Naive thymus-derived CD8-positive, alpha-beta T cell (primary cell): ENCODE measurements at regions not wholly inside any gene's neighbourhood (a gene's known extent, or its start where the extent isn't known, plus 50 kb on each side); places are given as distances from the start of the nearest gene placed in this dataset.
"Not testable (repeated sequence)": the region's sequence is repeated elsewhere in the genome, so short reads cannot be mapped to it uniquely, and the experiment has no call there.

Experiments used
- ATAC-seq, 2 donors: fragments of 150-1000 bp; cut with Tn5 transposase in 1 of 2; sonication (Bioruptor Pico), chemical (Tn5 transposase) in 1 of 2; 1 replicate in 1 of 2; 2 replicates in 1 of 2; pipeline ENCODE4 v1.10.0; 2021; ENCODE audit warnings: mild to moderate bottlenecking in 2 of 2, moderate library complexity in 2 of 2
- POLR2A ChIA-PET: fragments of 350-600 bp; sonication (Branson Sonifier 250); formaldehyde crosslinking; loops from one replicate; lab custom pipeline; 2021; ENCODE audit warnings: antibody characterized with exemption; lab: Charles Lee
- DNase-seq, 10 donors: peaks; one replicate each; pipeline versions ENCODE4 v3.0.0 to v3.0.0-alpha.2; 2020 to 2022
- H3K27ac Mint-ChIP-seq, 10 donors: one replicate each; pipeline ENCODE4 v1.8.0; 2020 to 2022; ENCODE audit warnings: mild to moderate bottlenecking in 10 of 10, mixed read lengths in 10 of 10, moderate library complexity in 4 of 10, inconsistent platforms in 1 of 10
- H3K27me3 Mint-ChIP-seq, 5 donors: one replicate each; pipeline ENCODE4 v1.8.0; 2021 to 2022; ENCODE audit warnings: mixed read lengths in 5 of 5
- H3K36me3 Mint-ChIP-seq, 3 donors: one replicate each; pipeline ENCODE4 v1.8.0; 2020 to 2022; ENCODE audit warnings: mixed read lengths in 3 of 3, mild to moderate bottlenecking in 2 of 3, inconsistent platforms in 1 of 3
- H3K4me1 Mint-ChIP-seq, 4 donors: one replicate each; pipeline ENCODE4 v1.8.0; 2021 to 2022; ENCODE audit warnings: mixed read lengths in 4 of 4
- H3K4me3 Mint-ChIP-seq, 10 donors: one replicate each; pipeline ENCODE4 v1.8.0; 2020 to 2022; ENCODE audit warnings: mild to moderate bottlenecking in 10 of 10, mixed read lengths in 10 of 10, moderate library complexity in 6 of 10, inconsistent platforms in 1 of 10
- H3K9me3 Mint-ChIP-seq, 9 donors: one replicate each; pipeline ENCODE4 v1.8.0; 2020 to 2022; ENCODE audit warnings: mixed read lengths in 9 of 9, mild to moderate bottlenecking in 3 of 9, inconsistent platforms in 1 of 9, moderate library complexity in 1 of 9

- Mint-ChIP-seq H3K36me3 (peaks cover 0 to 7% (median 0%) of the 10 kb centered on the region in 3 donors), H3K27ac (no peak overlapping the region), H3K27me3 (peaks cover 35 to 71% (median 57%) of the 10 kb centered on the region in 5 donors), H3K4me1 (no peaks in the 10 kb centered on the region), H3K4me3 (no peak overlapping the region), H3K9me3 (peaks cover 0 to 21% (median 4%) of the 10 kb centered on the region in 9 donors)
- ATAC-seq: no peak
- DNase-seq: no peak
- POLR2A ChIA-PET: no interaction called here
These were observed 111.5 kb upstream of the ETV3 start for GRCh38 chr1:157249739-157250138.

GRCh38 chr1:157249326-157249725, 111.1 kb upstream of the ETV3 start:
- DNase-seq: no peak
- no peak for ATAC-seq
- POLR2A ChIA-PET: no interaction called here
- H3K9me3 Mint-ChIP-seq: peaks cover 0 to 23% (median 4%) of the 10 kb centered on the region in 9 donors
- no peaks in the 10 kb centered on the region for H3K4me1 Mint-ChIP-seq
- H3K27ac Mint-ChIP-seq: no peak overlapping the region
- H3K4me3 Mint-ChIP-seq: no peak overlapping the region
- H3K27me3 Mint-ChIP-seq: peaks cover 38 to 75% (median 60%) of the 10 kb centered on the region in 5 donors
- peaks cover 0 to 11% (median 0%) of the 10 kb centered on the region in 3 donors for H3K36me3 Mint-ChIP-seq

GRCh38 chr1:157247764-157248049, 109.5 kb upstream of the ETV3 start:
- ATAC-seq, H3K36me3 Mint-ChIP-seq, DNase-seq, H3K27ac Mint-ChIP-seq, H3K4me1 Mint-ChIP-seq, H3K4me3 Mint-ChIP-seq, POLR2A ChIA-PET: not testable (repeated sequence)
- H3K27me3 Mint-ChIP-seq: peaks cover 33 to 62% (median 51%) of the 10 kb centered on the region in 5 donors
- H3K9me3 Mint-ChIP-seq: peaks cover 0 to 20% (median 2%) of the 10 kb centered on the region in 9 donors

GRCh38 chr1:157247005-157247763, 109.0 kb upstream of the ETV3 start:
- no peak for ATAC-seq
- Mint-ChIP-seq H3K36me3 (peaks cover 0 to 4% (median 0%) of the 10 kb centered on the region in 3 donors), H3K4me1 (no peaks in the 10 kb centered on the region), H3K9me3 (peaks cover 0 to 20% (median 2%) of the 10 kb centered on the region in 9 donors), H3K4me3 (no peak overlapping the region), H3K27me3 (peaks cover 30 to 57% (median 47%) of the 10 kb centered on the region in 5 donors), H3K27ac (no peak overlapping the region)
- POLR2A ChIA-PET: no interaction called here
- no peak for DNase-seq

- POLR2A ChIA-PET: no interaction called here
- ATAC-seq: no peak
- peaks cover 27 to 48% (median 40%) of the 10 kb centered on the region in 5 donors for H3K27me3 Mint-ChIP-seq
- H3K36me3 Mint-ChIP-seq: peaks cover 0 to 4% (median 0%) of the 10 kb centered on the region in 3 donors
- peaks cover 0 to 20% (median 2%) of the 10 kb centered on the region in 9 donors for H3K9me3 Mint-ChIP-seq
- H3K27ac Mint-ChIP-seq: no peak overlapping the region
- no peaks in the 10 kb centered on the region for H3K4me1 Mint-ChIP-seq
- no peak overlapping the region for H3K4me3 Mint-ChIP-seq
- no peak for DNase-seq
These were observed 107.6 kb upstream of the ETV3 start for GRCh38 chr1:157245823-157246222.

- H3K27me3 Mint-ChIP-seq: peaks cover 13 to 21% (median 17%) of the 10 kb centered on the region in 5 donors
These were observed 103.0 kb upstream of the ETV3 start for GRCh38 chr1:157241185-157241538.

GRCh38 chr1:157240495-157241184, 102.4 kb upstream of the ETV3 start:
- DNase-seq (no peak), ATAC-seq (no peak)
- Mint-ChIP-seq H3K9me3 (peaks cover 0 to 5% (median under 1%) of the 10 kb centered on the region in 9 donors), H3K27ac (no peak overlapping the region), H3K27me3 (peaks cover 8 to 15% (median 12%) of the 10 kb centered on the region in 5 donors), H3K4me3 (no peak overlapping the region), H3K4me1 (no peaks in the 10 kb centered on the region), H3K36me3 (peaks cover 0 to 4% (median 0%) of the 10 kb centered on the region in 3 donors)
- POLR2A ChIA-PET: no interaction called here

More at GRCh38 chr1:157241185-157241538, 103.0 kb upstream of the ETV3 start:
- Mint-ChIP-seq H3K4me3 (no peak overlapping the region), H3K9me3 (peaks cover 0 to 5% (median 2%) of the 10 kb centered on the region in 9 donors), H3K36me3 (peaks cover 0 to 4% (median 0%) of the 10 kb centered on the region in 3 donors), H3K4me1 (no peaks in the 10 kb centered on the region), H3K27ac (no peak overlapping the region)
- ATAC-seq (no peak), DNase-seq (no peak)
- POLR2A ChIA-PET: no interaction called here

- Mint-ChIP-seq H3K4me3 (no peak overlapping the region), H3K27me3 (peaks cover 6 to 12% (median 8%) of the 10 kb centered on the region in 5 donors), H3K27ac (no peak overlapping the region), H3K4me1 (no peaks in the 10 kb centered on the region), H3K36me3 (peaks cover 0 to 4% (median 0%) of the 10 kb centered on the region in 3 donors), H3K9me3 (peaks cover 0 to 5% (median 0%) of the 10 kb centered on the region in 9 donors)
- POLR2A ChIA-PET: no interaction called here
- ATAC-seq (no peak), DNase-seq (no peak)
These were observed 101.7 kb upstream of the ETV3 start for GRCh38 chr1:157239936-157240335.

- Mint-ChIP-seq H3K4me1 (no peaks in the 10 kb centered on the region), H3K9me3 (peaks cover 0 to 3% (median 0%) of the 10 kb centered on the region in 9 donors), H3K36me3 (no peaks in the 10 kb centered on the region), H3K27ac (no peak overlapping the region), H3K27me3 (peaks cover 0 to 6% (median 5%) of the 10 kb centered on the region in 5 donors), H3K4me3 (no peak overlapping the region)
- DNase-seq: no peak
- POLR2A ChIA-PET: no interaction called here
- no peak for ATAC-seq
These were observed 100.4 kb upstream of the ETV3 start for GRCh38 chr1:157238585-157238984.

GRCh38 chr1:157237981-157238380, 99.8 kb upstream of the ETV3 start:
- no peaks in the 10 kb centered on the region for H3K9me3 Mint-ChIP-seq
- H3K4me3 Mint-ChIP-seq: no peak overlapping the region
- POLR2A ChIA-PET: no interaction called here
- ATAC-seq (no peak), DNase-seq (no peak)
- no peaks in the 10 kb centered on the region for H3K36me3 Mint-ChIP-seq
- peaks cover 0 to 6% (median 5%) of the 10 kb centered on the region in 5 donors for H3K27me3 Mint-ChIP-seq
- no peaks in the 10 kb centered on the region for H3K4me1 Mint-ChIP-seq
- H3K27ac Mint-ChIP-seq: no peak overlapping the region

GRCh38 chr1:157237522-157237921, 99.3 kb upstream of the ETV3 start:
- Mint-ChIP-seq H3K27ac (no peak overlapping the region), H3K4me3 (no peak overlapping the region), H3K36me3 (no peaks in the 10 kb centered on the region), H3K4me1 (no peaks in the 10 kb centered on the region), H3K27me3 (peaks cover 0 to 6% (median 5%) of the 10 kb centered on the region in 5 donors), H3K9me3 (no peaks in the 10 kb centered on the region)
- ATAC-seq (no peak), DNase-seq (no peak)
- POLR2A ChIA-PET: no interaction called here

GRCh38 chr1:157236072-157236471, 97.9 kb upstream of the ETV3 start:
- DNase-seq: no peak
- Mint-ChIP-seq H3K4me3 (no peak overlapping the region), H3K9me3 (no peaks in the 10 kb centered on the region), H3K4me1 (no peaks in the 10 kb centered on the region), H3K36me3 (no peaks in the 10 kb centered on the region), H3K27ac (no peak overlapping the region), H3K27me3 (peaks cover 0 to 7% (median 6%) of the 10 kb centered on the region in 5 donors)
- ATAC-seq: no peak
- POLR2A ChIA-PET: no interaction called here

- no peaks in the 10 kb centered on the region for H3K9me3 Mint-ChIP-seq
- H3K27me3 Mint-ChIP-seq: peaks cover 4 to 9% (median 9%) of the 10 kb centered on the region in 5 donors
- H3K27ac Mint-ChIP-seq: no peak overlapping the region
- POLR2A ChIA-PET: no interaction called here
- H3K4me1 Mint-ChIP-seq: no peaks in the 10 kb centered on the region
- no peak for ATAC-seq
- H3K36me3 Mint-ChIP-seq: no peaks in the 10 kb centered on the region
- H3K4me3 Mint-ChIP-seq: no peak overlapping the region
- DNase-seq: no peak
These were observed 97.1 kb upstream of the ETV3 start for GRCh38 chr1:157235307-157235706.
